A673 (cell line): ENCODE measurements at regions not wholly inside any gene's neighbourhood (a gene's known extent, or its start where the extent isn't known, plus 50 kb on each side); places are given as distances from the start of the nearest gene placed in this dataset.

Experiments used
- BruUV-seq: library from RNA; stranded (reverse); fragments of 400-500 nt; replicated peaks from 2 replicates; lab custom pipeline; 2021; lab: Mats Ljungman, UMichigan
- CTCF ChIA-PET: fragments of 300-600 bp; sonication (Branson Sonifier 250); formaldehyde crosslinking; loops from one replicate; lab custom pipeline; 2022; ENCODE audit warnings: antibody characterized with exemption; lab: Charles Lee
- POLR2A ChIA-PET: fragments of 300-600 bp; sonication (Branson Sonifier 250); formaldehyde crosslinking; loops from one replicate; lab custom pipeline; 2022; ENCODE audit warnings: antibody characterized with exemption; ENCODE audit not compliant: low non-redundant PET; lab: Charles Lee
- DNase-seq: peaks from one replicate; pipeline ENCODE4 v3.0.0-alpha.2; 2015; ENCODE audit warnings: low spot score
- H3K27ac ChIP-seq: fragments of 200-600 bp; sonication (generic); 2 replicates; pipeline ENCODE4 v1.5.1; 2016; ENCODE audit warnings: mixed run types, low read depth, mild to moderate bottlenecking, mixed read lengths, antibody characterized with exemption, low read length; ENCODE audit not compliant: poor library complexity, severe bottlenecking
- H3K27me3 ChIP-seq: fragments of 200-600 bp; sonication (generic); replicated peaks from 2 replicates; pipeline ENCODE4 v1.6.1; 2017; ENCODE audit warnings: mixed run types, low read depth, mild to moderate bottlenecking, mixed read lengths, antibody characterized with exemption, low read length; ENCODE audit not compliant: insufficient read depth, poor library complexity
- H3K36me3 ChIP-seq: fragments of 200-600 bp; sonication (generic); 2 replicates; pipeline ENCODE4 v1.6.1; 2016; ENCODE audit warnings: mixed run types, mild to moderate bottlenecking, mixed read lengths, antibody characterized with exemption, low read length; ENCODE audit not compliant: insufficient read depth, poor library complexity, severe bottlenecking
- H3K4me1 ChIP-seq: fragments of 200-600 bp; sonication (generic); 2 replicates; pipeline ENCODE4 v1.6.1; 2017; ENCODE audit warnings: mixed run types, mild to moderate bottlenecking, mixed read lengths, antibody characterized with exemption, low read length; ENCODE audit not compliant: insufficient read depth, poor library complexity, severe bottlenecking
- H3K4me3 ChIP-seq: fragments of 200-600 bp; sonication (generic); 2 replicates; pipeline ENCODE4 v1.5.1; 2016; ENCODE audit warnings: low read depth, mixed run types, mild to moderate bottlenecking, mixed read lengths, low read length; ENCODE audit not compliant: poor library complexity, severe bottlenecking
- H3K9me3 ChIP-seq: fragments of 200-600 bp; sonication (generic); 2 replicates; pipeline ENCODE4 v1.6.1; 2016; ENCODE audit warnings: mixed run types, low read depth, mild to moderate bottlenecking, mixed read lengths, antibody characterized with exemption, low read length; ENCODE audit not compliant: poor library complexity, severe bottlenecking
- EZH2 ChIP-seq: fragments of 200-600 bp; sonication (generic); IDR thresholded peaks from 2 replicates; pipeline ENCODE4 v1.6.1; 2017; ENCODE audit warnings: borderline replicate concordance, low read depth, mild to moderate bottlenecking, mixed read lengths, antibody characterized with exemption, low read length; ENCODE audit not compliant: poor library complexity, severe bottlenecking
- intact Hi-C: fragments of 100-400 bp; cut with micrococcal nuclease; formaldehyde crosslinking; loops from one replicate; pipeline ENCODE4 v1.10.0; 2022; ENCODE audit not compliant: unreplicated experiment
- TF ChIP-seq, protein P1 (sequence below): fragments of 300-800, 200-600 bp; sonication (generic); conservative IDR thresholded peaks from 2 replicates; pipeline ENCODE4 v1.5.1; 2017; ENCODE audit warnings: low read depth, mild to moderate bottlenecking, antibody characterized with exemption, low read length, moderate library complexity, mixed read lengths

DNA sequence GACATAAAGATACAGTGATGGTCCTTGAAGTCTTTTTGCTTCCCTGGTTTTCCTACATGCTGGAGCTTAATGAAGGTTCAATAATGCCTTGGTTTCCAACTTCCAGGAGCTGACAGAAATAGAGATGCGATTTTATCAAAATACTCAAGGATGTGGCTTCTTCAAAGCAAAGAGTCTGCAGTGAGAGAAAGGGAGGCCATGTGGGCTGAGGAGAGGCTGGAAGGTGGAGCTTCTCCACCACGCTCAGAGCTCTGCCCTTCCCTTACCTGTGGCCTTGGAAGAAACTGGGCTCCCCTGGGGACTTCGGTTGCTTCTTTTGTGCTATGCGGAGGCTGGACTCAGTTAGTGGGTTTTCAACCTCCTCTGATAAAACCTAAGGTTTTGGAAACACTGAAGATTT is 175.0 kb upstream of the APCDD1 start:
- TF ChIP-seq EZH2 = no peak
- TF ChIP-seq, protein P1, sequence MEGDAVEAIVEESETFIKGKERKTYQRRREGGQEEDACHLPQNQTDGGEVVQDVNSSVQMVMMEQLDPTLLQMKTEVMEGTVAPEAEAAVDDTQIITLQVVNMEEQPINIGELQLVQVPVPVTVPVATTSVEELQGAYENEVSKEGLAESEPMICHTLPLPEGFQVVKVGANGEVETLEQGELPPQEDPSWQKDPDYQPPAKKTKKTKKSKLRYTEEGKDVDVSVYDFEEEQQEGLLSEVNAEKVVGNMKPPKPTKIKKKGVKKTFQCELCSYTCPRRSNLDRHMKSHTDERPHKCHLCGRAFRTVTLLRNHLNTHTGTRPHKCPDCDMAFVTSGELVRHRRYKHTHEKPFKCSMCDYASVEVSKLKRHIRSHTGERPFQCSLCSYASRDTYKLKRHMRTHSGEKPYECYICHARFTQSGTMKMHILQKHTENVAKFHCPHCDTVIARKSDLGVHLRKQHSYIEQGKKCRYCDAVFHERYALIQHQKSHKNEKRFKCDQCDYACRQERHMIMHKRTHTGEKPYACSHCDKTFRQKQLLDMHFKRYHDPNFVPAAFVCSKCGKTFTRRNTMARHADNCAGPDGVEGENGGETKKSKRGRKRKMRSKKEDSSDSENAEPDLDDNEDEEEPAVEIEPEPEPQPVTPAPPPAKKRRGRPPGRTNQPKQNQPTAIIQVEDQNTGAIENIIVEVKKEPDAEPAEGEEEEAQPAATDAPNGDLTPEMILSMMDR = no peak
- H3K4me3 ChIP-seq = no peak overlapping the region
- no peaks in the 10 kb centered on the region for H3K27me3 ChIP-seq
- no peak overlapping the region for H3K27ac ChIP-seq
- ChIA-PET CTCF (no interaction called here), POLR2A (no interaction called here)
- intact Hi-C loops = no loop called here
- no peak for DNase-seq
- no peaks in the 10 kb centered on the region for H3K36me3 ChIP-seq
- no peaks in the 10 kb centered on the region for H3K9me3 ChIP-seq
- H3K4me1 ChIP-seq = peaks cover 15% of the 10 kb centered on the region
- no TSS peak for BruUV-seq

DNA sequence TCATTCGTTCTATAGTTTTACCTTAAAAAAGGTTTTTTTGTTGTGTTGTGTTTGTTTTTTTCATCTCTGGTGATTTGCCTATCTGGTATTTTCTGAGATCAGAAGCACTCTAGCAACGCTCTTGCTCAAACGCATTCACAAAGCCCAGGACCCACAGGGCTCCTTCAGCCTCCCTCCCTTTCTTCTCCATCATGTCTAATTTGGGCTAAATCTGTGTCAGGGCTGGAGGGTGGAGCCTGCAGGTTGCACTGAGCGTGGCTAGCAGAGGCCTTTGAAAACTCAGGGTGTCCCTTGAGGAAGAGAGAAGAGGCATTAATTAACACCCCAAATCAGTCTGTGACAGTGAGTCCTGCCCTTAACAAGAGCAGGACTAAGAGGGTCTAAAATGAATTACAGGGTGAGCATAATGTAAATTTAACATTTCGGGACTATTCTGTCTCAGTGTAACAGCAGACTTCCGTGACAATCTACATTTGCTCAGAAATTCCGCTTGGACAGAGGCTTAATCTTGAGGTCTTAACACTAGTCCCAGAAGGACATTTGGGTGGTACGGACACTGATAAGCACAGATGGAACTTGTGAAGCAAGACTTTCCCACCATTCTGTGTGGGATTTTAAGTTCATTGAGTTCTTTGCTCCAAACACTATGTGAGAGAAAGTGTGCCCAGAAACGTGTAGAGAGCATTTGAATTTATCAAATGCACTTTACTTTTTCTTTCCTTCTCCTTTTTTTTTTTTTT is 174.4 kb upstream of the APCDD1 start:
- no peaks in the 10 kb centered on the region for H3K36me3 ChIP-seq
- peaks cover 21% of the 10 kb centered on the region for H3K4me1 ChIP-seq
- TF ChIP-seq, protein P1 = no peak
- TF ChIP-seq EZH2 = no peak
- H3K9me3 ChIP-seq = no peaks in the 10 kb centered on the region
- no TSS peak for BruUV-seq
- intact Hi-C loops = no loop called here
- POLR2A ChIA-PET = no interaction called here
- no peak overlapping the region for H3K4me3 ChIP-seq
- H3K27ac ChIP-seq = no peak overlapping the region
- no peaks in the 10 kb centered on the region for H3K27me3 ChIP-seq
- CTCF ChIA-PET = no interaction called here
- no peak for DNase-seq

DNA sequence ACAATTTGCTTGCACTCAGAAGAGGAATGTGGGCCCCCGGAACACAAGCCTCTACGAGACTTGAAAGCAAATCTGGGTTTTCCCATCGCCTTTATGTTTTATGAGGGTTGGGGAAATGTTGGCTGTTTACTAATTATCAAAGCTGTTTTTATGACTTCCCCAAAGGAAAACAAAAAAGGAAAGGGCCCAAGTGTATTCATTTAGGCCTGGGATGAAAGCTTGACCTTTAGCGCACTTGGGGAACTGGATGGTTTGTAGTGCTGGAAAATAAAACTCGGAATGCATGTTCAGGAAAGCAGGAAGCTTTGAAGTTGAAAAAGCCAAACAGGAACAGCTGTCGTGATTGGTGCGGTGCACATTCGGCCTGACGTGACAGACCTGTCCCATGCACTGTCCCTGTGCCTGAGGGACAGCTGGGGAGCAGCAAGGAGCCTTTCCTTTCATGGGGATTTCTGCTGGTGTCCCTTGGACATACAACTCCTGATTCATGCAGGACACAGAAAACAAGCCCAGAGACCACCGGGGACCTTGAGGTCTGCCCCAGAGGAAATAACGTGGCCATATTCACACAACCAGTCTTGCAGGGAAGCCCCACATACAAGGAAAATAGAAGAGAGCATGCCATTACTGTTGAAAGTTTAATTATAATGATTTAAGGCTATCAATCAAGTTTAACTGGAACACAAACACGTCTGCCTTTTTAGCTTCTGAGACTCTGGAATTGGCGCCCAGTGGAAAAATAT is 169.7 kb upstream of the APCDD1 start:
- CTCF ChIA-PET = no interaction called here
- intact Hi-C loops = no loop called here

More for the DNA sequence above, 169.7 kb upstream of the APCDD1 start:
- Histone ChIP-seq H3K27ac (peak overlapping the region; percentile 87), H3K4me1 (peaks cover 37% of the 10 kb centered on the region), H3K36me3 (no peaks in the 10 kb centered on the region), H3K9me3 (peaks cover 12% of the 10 kb centered on the region), H3K27me3 (no peaks in the 10 kb centered on the region), H3K4me3 (no peak overlapping the region)
- no TSS peak for BruUV-seq
- DNase-seq = no peak
- TF ChIP-seq EZH2 = no peak
- TF ChIP-seq, protein P1 = no peak
- POLR2A ChIA-PET = no interaction called here
